ENCODE measurements at regions not wholly inside any gene's neighbourhood (a gene's known extent, or its start where the extent isn't known, plus 50 kb on each side); places are given as distances from the start of the nearest gene placed in this dataset.
"Not testable (repeated sequence)": the region's sequence is repeated elsewhere in the genome, so short reads cannot be mapped to it uniquely, and the experiment has no call there.

- FAIRE-seq (no peak), ATAC-seq (no peak), DNase-seq (ENCODE audit: low spot score) (no peak)
- H3K4me2 ChIP-seq (ENCODE audit: low read depth, low read length) = no peak overlapping the region
- POLR2A ChIA-PET = no interaction called here
- no peak overlapping the region for H3K9ac ChIP-seq (ENCODE audit: insufficient read depth, low read depth, low read length)
- H3K27me3 ChIP-seq (ENCODE audit: control insufficient read depth in 1 of 2, insufficient read depth in 2 of 2, low read length in 2 of 2) = no peaks in the 10 kb centered on the region
- CTCF ChIA-PET (ENCODE audit: low intra/inter-chr PET ratio, low total read pairs) = no interaction called here
- no peaks in the 10 kb centered on the region for H3K36me3 ChIP-seq (replicated peaks in 1 of 2; ENCODE audit: control insufficient read depth in 1 of 2, insufficient read depth in 2 of 2, low read length in 2 of 2)
- in situ Hi-C loops (cut with HindIII; ENCODE audit: extremely low pct_ligation_motif_present, low pct_unique_long_range_greater_than_20kb) (no loop called here), intact Hi-C loops (cut with micrococcal nuclease; ENCODE audit: unreplicated experiment) (no loop called here)
- H3K9me3 ChIP-seq (ENCODE audit: low read length) = peaks cover 41% of the 10 kb centered on the region
- 0% methylated on average over 4 of the region's 4 CpGs for WGBS (ENCODE audit: low lambda C conversion rate)
- H3K4me3 ChIP-seq (replicated peaks in 1 of 3; ENCODE audit: insufficient read depth in 1 of 3, low read depth in 2 of 3, low read length in 3 of 3) = no peak overlapping the region
- H3K79me2 ChIP-seq (ENCODE audit: insufficient read depth, low read length) = no peaks in the 10 kb centered on the region
- H3K4me1 ChIP-seq (ENCODE audit: insufficient read depth, low read length) = no peaks in the 10 kb centered on the region
- H3K27ac ChIP-seq (ENCODE audit: extremely low read length, insufficient read depth, low read length) = no peak overlapping the region
- no peak overlapping the region for H2AFZ ChIP-seq (ENCODE audit: low read length)
- TF ChIP-seq MXI1 (IDR thresholded peaks at IDR 0.05; ENCODE audit: borderline replicate concordance, low read depth, low read length) (no peak), ZBTB39 (CRISPR knock-in tag; IDR thresholded peaks at IDR 0.05) (no peak), AFF4 (CRISPR knock-in tag; IDR thresholded peaks at IDR 0.05) (no peak), HOXD1 (CRISPR knock-in tag; IDR thresholded peaks at IDR 0.05) (no peak), CCDC6 (CRISPR knock-in tag; IDR thresholded peaks at IDR 0.05) (no peak), ZBTB34 (CRISPR knock-in tag; IDR thresholded peaks at IDR 0.05) (no peak), PLRG1 (conservative IDR thresholded peaks at IDR 0.05) (no peak), ZNF607 (CRISPR knock-in tag; IDR thresholded peaks at IDR 0.05; ENCODE audit: borderline replicate concordance) (no peak), ZNF660 (CRISPR knock-in tag; IDR thresholded peaks at IDR 0.05; ENCODE audit: borderline replicate concordance, low read depth) (no peak)
- H4K20me1 ChIP-seq (ENCODE audit: insufficient read depth, low read length) = no peaks in the 10 kb centered on the region
- no TSS peak for BruUV-seq (replicated peaks)
Measured at GRCh38 chr9:80664327-80665210, 1024.8 kb downstream of the TLE1 start.

- H3K4me2 ChIP-seq (ENCODE audit: low read depth, low read length); H3K36me3 ChIP-seq (replicated peaks in 1 of 2; ENCODE audit: control insufficient read depth in 1 of 2, insufficient read depth in 2 of 2, low read length in 2 of 2); ATAC-seq; H3K9ac ChIP-seq (ENCODE audit: insufficient read depth, low read depth, low read length); H3K27ac ChIP-seq (ENCODE audit: extremely low read length, insufficient read depth, low read length); FAIRE-seq; POLR2A ChIA-PET; H3K4me3 ChIP-seq (replicated peaks in 1 of 3; ENCODE audit: insufficient read depth in 1 of 3, low read depth in 2 of 3, low read length in 3 of 3); H3K4me1 ChIP-seq (ENCODE audit: insufficient read depth, low read length); H2AFZ ChIP-seq (ENCODE audit: low read length); H3K27me3 ChIP-seq (ENCODE audit: control insufficient read depth in 1 of 2, insufficient read depth in 2 of 2, low read length in 2 of 2); in situ Hi-C loops (cut with HindIII; ENCODE audit: extremely low pct_ligation_motif_present, low pct_unique_long_range_greater_than_20kb); BruUV-seq (replicated peaks); H3K79me2 ChIP-seq (ENCODE audit: insufficient read depth, low read length); DNase-seq (ENCODE audit: low spot score); H4K20me1 ChIP-seq (ENCODE audit: insufficient read depth, low read length); intact Hi-C loops (cut with micrococcal nuclease; ENCODE audit: unreplicated experiment); CTCF ChIA-PET (ENCODE audit: low intra/inter-chr PET ratio, low total read pairs): not testable (repeated sequence)
- WGBS (ENCODE audit: low lambda C conversion rate) = 43% methylated on average over 9 of the region's 26 CpGs
- H3K9me3 ChIP-seq (ENCODE audit: low read length) = peaks cover 11% of the 10 kb centered on the region
Measured at GRCh38 chr9:80659751-80660150, 1029.6 kb downstream of the TLE1 start.
